Ishikawa (cell line): ENCODE measurements at regions not wholly inside any gene's neighbourhood (a gene's known extent, or its start where the extent isn't known, plus 50 kb on each side); places are given as distances from the start of the nearest gene placed in this dataset.

Experiments
- CEBPB ChIP-seq: IDR thresholded peaks from 2 replicates; pipeline ENCODE4 v1.6.1; 2012
- CREB1 ChIP-seq: IDR thresholded peaks from 2 replicates; pipeline ENCODE4 v1.6.1; 2012; ENCODE audit warnings: low read depth
- EGR1 ChIP-seq: IDR thresholded peaks from 2 replicates; pipeline ENCODE4 v1.6.1; 2012
- EP300 ChIP-seq: IDR thresholded peaks from 2 replicates; pipeline ENCODE4 v1.6.1; 2012; ENCODE audit warnings: borderline replicate concordance
- FOXM1 ChIP-seq: IDR thresholded peaks from 2 replicates; pipeline ENCODE4 v1.6.1; 2012; ENCODE audit warnings: low read depth, borderline replicate concordance
- NFIC ChIP-seq: IDR thresholded peaks from 2 replicates; pipeline ENCODE4 v1.6.1; 2012
- RAD21 ChIP-seq: IDR thresholded peaks from 2 replicates; pipeline ENCODE4 v1.6.1; 2012; ENCODE audit warnings: low read depth
- TAF1 ChIP-seq: IDR thresholded peaks from 2 replicates; pipeline ENCODE4 v1.6.1; 2012; ENCODE audit warnings: low read depth, mild to moderate bottlenecking
- TCF12 ChIP-seq: IDR thresholded peaks from 2 replicates; pipeline ENCODE4 v1.6.1; 2012; ENCODE audit warnings: low read depth
- TEAD4 ChIP-seq: IDR thresholded peaks from 2 replicates; pipeline ENCODE4 v1.6.1; 2012
- YY1 ChIP-seq: IDR thresholded peaks from 2 replicates; pipeline ENCODE4 v1.6.1; 2012; ENCODE audit warnings: low read depth
- ZBTB7A ChIP-seq: IDR thresholded peaks from 2 replicates; pipeline ENCODE4 v1.6.1; 2012; ENCODE audit warnings: low read depth
- TF ChIP-seq, protein P1 (sequence below): IDR thresholded peaks from 2 replicates; pipeline ENCODE4 v1.6.1; 2012; ENCODE audit warnings: low read depth, mild to moderate bottlenecking
- TF ChIP-seq, protein P2 (sequence below): IDR thresholded peaks from 2 replicates; pipeline ENCODE4 v1.6.1; 2012
- TF ChIP-seq, protein P3 (sequence below): IDR thresholded peaks from 2 replicates; pipeline ENCODE4 v1.6.1; 2012

GRCh38 chr6:40112350-40112749, 178.1 kb upstream of the MOCS1 start:
- TF ChIP-seq EGR1: no peak
- TF ChIP-seq, protein P1, sequence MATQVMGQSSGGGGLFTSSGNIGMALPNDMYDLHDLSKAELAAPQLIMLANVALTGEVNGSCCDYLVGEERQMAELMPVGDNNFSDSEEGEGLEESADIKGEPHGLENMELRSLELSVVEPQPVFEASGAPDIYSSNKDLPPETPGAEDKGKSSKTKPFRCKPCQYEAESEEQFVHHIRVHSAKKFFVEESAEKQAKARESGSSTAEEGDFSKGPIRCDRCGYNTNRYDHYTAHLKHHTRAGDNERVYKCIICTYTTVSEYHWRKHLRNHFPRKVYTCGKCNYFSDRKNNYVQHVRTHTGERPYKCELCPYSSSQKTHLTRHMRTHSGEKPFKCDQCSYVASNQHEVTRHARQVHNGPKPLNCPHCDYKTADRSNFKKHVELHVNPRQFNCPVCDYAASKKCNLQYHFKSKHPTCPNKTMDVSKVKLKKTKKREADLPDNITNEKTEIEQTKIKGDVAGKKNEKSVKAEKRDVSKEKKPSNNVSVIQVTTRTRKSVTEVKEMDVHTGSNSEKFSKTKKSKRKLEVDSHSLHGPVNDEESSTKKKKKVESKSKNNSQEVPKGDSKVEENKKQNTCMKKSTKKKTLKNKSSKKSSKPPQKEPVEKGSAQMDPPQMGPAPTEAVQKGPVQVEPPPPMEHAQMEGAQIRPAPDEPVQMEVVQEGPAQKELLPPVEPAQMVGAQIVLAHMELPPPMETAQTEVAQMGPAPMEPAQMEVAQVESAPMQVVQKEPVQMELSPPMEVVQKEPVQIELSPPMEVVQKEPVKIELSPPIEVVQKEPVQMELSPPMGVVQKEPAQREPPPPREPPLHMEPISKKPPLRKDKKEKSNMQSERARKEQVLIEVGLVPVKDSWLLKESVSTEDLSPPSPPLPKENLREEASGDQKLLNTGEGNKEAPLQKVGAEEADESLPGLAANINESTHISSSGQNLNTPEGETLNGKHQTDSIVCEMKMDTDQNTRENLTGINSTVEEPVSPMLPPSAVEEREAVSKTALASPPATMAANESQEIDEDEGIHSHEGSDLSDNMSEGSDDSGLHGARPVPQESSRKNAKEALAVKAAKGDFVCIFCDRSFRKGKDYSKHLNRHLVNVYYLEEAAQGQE: no peak
- TF ChIP-seq CEBPB: no peak
- no peak for TF ChIP-seq FOXM1
- no peak for TF ChIP-seq YY1
- no peak for TF ChIP-seq CREB1
- no peak for TF ChIP-seq TCF12
- TF ChIP-seq RAD21: no peak
- no peak for TF ChIP-seq ZBTB7A
- TF ChIP-seq TEAD4: no peak
- no peak for TF ChIP-seq TAF1
- TF ChIP-seq, protein P2, sequence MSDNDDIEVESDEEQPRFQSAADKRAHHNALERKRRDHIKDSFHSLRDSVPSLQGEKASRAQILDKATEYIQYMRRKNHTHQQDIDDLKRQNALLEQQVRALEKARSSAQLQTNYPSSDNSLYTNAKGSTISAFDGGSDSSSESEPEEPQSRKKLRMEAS: no peak
- no peak for TF ChIP-seq EP300
- TF ChIP-seq, protein P3, sequence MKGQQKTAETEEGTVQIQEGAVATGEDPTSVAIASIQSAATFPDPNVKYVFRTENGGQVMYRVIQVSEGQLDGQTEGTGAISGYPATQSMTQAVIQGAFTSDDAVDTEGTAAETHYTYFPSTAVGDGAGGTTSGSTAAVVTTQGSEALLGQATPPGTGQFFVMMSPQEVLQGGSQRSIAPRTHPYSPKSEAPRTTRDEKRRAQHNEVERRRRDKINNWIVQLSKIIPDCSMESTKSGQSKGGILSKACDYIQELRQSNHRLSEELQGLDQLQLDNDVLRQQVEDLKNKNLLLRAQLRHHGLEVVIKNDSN: no peak
- TF ChIP-seq NFIC: no peak

DNA sequence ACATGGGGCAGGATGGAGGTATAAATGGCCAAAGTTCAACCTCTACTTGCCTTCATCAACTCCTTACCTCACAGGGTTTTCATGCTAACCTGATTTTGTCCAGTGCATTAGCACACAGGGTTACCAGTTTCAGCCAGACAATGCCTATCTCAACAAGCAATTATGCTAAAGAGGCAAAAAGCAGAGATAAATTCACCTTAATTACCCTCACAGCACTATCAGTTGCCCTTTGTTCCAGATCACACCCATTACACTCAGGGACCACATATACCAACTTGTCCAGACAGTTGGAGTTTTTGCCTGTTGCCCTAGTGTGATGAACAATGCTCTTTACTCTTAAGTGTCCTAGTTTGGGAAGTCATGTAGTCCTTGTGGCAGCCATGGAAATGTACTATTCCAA, 174.5 kb upstream of the MOCS1 start:
- TF ChIP-seq YY1: no peak
- TF ChIP-seq, protein P2: no peak

DNA sequence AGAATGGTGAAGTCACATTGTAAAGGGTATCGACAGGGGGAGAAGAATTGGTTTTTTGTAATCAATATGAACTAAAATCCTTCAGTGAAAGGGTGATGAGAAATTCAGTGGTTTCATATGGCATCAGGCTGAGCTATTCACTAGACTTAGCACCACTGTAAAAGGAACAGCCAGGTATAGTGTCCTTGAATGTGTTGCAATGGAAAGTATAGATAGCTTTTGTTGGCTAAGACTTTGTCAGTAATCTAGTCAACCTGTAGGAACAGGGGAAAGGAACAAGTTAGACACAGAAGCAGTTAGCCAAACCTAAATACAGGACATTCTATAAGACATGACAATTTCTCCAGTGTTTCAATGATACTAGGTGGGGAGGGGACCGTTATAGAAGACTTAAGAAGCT, 172.6 kb upstream of the MOCS1 start:
- TF ChIP-seq, protein P1: no peak
- no peak for TF ChIP-seq FOXM1
- no peak for TF ChIP-seq TEAD4
- TF ChIP-seq, protein P3: no peak
- TF ChIP-seq CREB1: no peak
- TF ChIP-seq NFIC: no peak
- no peak for TF ChIP-seq ZBTB7A
- TF ChIP-seq TCF12: no peak
- TF ChIP-seq RAD21: no peak

DNA sequence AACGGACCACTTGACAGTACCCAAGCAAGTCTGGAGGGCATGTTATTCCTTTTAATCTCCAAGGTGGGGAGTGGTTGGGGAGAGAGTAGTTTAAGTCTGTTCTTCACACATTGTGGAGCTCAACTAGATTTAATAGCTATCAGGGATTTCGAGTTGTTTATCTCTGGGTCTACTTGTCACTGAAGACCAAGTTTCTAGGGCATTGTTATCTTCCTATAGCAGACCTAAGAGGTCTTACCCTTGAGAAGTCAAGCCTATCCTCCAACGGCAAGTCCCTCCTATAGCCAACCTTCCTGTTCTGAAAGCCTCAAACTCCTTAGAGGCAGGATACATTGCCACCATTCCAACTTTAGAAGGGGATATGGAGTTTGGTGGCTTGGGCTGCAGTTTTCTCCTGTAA, 164.5 kb upstream of the MOCS1 start:
- TF ChIP-seq YY1: no peak
- no peak for TF ChIP-seq FOXM1
- TF ChIP-seq ZBTB7A: no peak
- TF ChIP-seq CEBPB: no peak
- TF ChIP-seq EP300: no peak
- no peak for TF ChIP-seq RAD21
- TF ChIP-seq NFIC: no peak
- TF ChIP-seq TCF12: no peak
- TF ChIP-seq, protein P2: no peak
- TF ChIP-seq TAF1: no peak
- no peak for TF ChIP-seq TEAD4
- TF ChIP-seq, protein P3: no peak
- no peak for TF ChIP-seq EGR1
- no peak for TF ChIP-seq CREB1
- TF ChIP-seq, protein P1: no peak

GRCh38 chr6:40097590-40097989, 163.3 kb upstream of the MOCS1 start:
- no peak for TF ChIP-seq EGR1
- TF ChIP-seq, protein P1: no peak
- TF ChIP-seq RAD21: no peak
- no peak for TF ChIP-seq ZBTB7A
